ENCODE measurements at regions not wholly inside any gene's neighbourhood (a gene's known extent, or its start where the extent isn't known, plus 50 kb on each side); places are given as distances from the start of the nearest gene placed in this dataset.
A peak's percentile ranks its signal among the peaks of the same experiment; 100 is the strongest.

DNA sequence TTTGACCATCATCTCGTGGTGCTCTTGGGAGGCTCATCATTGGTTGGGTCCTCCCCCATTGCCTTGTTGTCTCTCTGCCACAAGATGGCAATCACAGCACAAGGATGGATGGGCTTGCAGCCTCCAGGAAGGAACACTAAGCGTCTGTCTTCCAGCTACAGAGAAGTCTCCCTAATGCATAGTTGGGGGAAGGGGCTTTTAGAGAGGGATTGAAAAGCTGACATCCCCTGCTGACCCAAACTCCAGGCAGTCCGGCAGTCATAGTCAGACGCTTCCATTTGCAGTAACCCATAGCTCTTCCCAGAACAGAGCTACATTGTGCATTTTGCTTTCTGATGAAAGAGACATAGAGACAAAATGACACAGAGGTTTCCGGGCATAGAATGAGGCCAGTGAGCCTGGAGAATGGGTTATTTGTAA is 111.4 kb downstream of the UTP18 start:
- TF ChIP-seq, protein P1, sequence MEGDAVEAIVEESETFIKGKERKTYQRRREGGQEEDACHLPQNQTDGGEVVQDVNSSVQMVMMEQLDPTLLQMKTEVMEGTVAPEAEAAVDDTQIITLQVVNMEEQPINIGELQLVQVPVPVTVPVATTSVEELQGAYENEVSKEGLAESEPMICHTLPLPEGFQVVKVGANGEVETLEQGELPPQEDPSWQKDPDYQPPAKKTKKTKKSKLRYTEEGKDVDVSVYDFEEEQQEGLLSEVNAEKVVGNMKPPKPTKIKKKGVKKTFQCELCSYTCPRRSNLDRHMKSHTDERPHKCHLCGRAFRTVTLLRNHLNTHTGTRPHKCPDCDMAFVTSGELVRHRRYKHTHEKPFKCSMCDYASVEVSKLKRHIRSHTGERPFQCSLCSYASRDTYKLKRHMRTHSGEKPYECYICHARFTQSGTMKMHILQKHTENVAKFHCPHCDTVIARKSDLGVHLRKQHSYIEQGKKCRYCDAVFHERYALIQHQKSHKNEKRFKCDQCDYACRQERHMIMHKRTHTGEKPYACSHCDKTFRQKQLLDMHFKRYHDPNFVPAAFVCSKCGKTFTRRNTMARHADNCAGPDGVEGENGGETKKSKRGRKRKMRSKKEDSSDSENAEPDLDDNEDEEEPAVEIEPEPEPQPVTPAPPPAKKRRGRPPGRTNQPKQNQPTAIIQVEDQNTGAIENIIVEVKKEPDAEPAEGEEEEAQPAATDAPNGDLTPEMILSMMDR (conservative IDR thresholded peaks at IDR 0.05; ENCODE audit: low read length): peak; percentile 87
- TF ChIP-seq EZH2phosphoT487 (IDR thresholded peaks at IDR 0.05; ENCODE audit: borderline replicate concordance): no peak
